ENCODE measurements at regions not wholly inside any gene's neighbourhood (a gene's known extent, or its start where the extent isn't known, plus 50 kb on each side); places are given as distances from the start of the nearest gene placed in this dataset.
"Not testable (repeated sequence)": the region's sequence is repeated elsewhere in the genome, so short reads cannot be mapped to it uniquely, and the experiment has no call there.

DNA sequence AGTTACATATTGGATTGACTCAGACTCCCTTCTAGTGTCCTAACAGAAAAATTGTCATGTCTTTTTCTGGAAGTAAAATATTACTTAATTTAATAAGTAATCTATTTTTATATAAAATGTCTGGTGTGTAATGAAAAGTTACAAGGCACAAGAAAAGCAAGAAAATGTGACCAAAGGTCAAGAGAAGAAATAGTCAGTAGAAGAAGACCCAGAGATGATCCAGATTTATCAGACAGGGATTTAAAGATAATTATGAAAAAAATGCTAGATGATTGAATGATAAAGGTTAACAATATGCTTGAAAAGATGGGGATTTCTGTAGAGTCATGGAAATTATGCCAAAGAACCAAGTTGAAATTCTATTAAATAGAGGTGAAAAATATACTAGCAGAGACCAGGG is 87.8 kb downstream of the SYT15B start:
- H3K4me1 ChIP-seq (ENCODE audit: control insufficient read depth in 1 of 2, insufficient read depth in 2 of 2, low read depth in 1 of 2, low read length in 1 of 2); POLR2A ChIA-PET; H3K9me2 ChIP-seq; CTCF ChIA-PET; H2AFZ ChIP-seq (ENCODE audit: low read depth); H3K79me2 ChIP-seq (ENCODE audit: insufficient read depth); H3K4me2 ChIP-seq; H3K4me3 ChIP-seq (ENCODE audit: low read depth in 2 of 2, low read length in 1 of 2); H3K27ac ChIP-seq (ENCODE audit: low read depth in 2 of 2, low read length in 1 of 2); H4K20me1 ChIP-seq (ENCODE audit: insufficient read depth); H3K9ac ChIP-seq; DNase-seq; H3K9me3 ChIP-seq; H3K36me3 ChIP-seq (replicated peaks in 1 of 2; ENCODE audit: control insufficient read depth in 1 of 2, insufficient read depth in 2 of 2, low read length in 1 of 2); H3K27me3 ChIP-seq (ENCODE audit: insufficient read depth); H3F3A ChIP-seq (replicated peaks; ENCODE audit: insufficient read depth): not testable (repeated sequence)

- H3K27me3 ChIP-seq (ENCODE audit: insufficient read depth); H3K4me3 ChIP-seq (ENCODE audit: low read depth in 2 of 2, low read length in 1 of 2); H3K9me3 ChIP-seq; H3K4me1 ChIP-seq (ENCODE audit: control insufficient read depth in 1 of 2, insufficient read depth in 2 of 2, low read depth in 1 of 2, low read length in 1 of 2); H4K20me1 ChIP-seq (ENCODE audit: insufficient read depth); H3K9me2 ChIP-seq; H3K9ac ChIP-seq; H2AFZ ChIP-seq (ENCODE audit: low read depth); POLR2A ChIA-PET; H3K79me2 ChIP-seq (ENCODE audit: insufficient read depth); H3F3A ChIP-seq (replicated peaks; ENCODE audit: insufficient read depth); H3K4me2 ChIP-seq; CTCF ChIA-PET; H3K36me3 ChIP-seq (replicated peaks in 1 of 2; ENCODE audit: control insufficient read depth in 1 of 2, insufficient read depth in 2 of 2, low read length in 1 of 2); H3K27ac ChIP-seq (ENCODE audit: low read depth in 2 of 2, low read length in 1 of 2); DNase-seq: not testable (repeated sequence)
- WGBS (ENCODE audit: low lambda C conversion rate), result no CpG with 5 or more reads among the region's 1 CpG
Observed at GRCh38 chr10:47673128-47673527, 90.3 kb downstream of the SYT15B start.

- H3K9me3 ChIP-seq; H3F3A ChIP-seq (replicated peaks; ENCODE audit: insufficient read depth); H3K4me1 ChIP-seq (ENCODE audit: control insufficient read depth in 1 of 2, insufficient read depth in 2 of 2, low read depth in 1 of 2, low read length in 1 of 2); H3K27me3 ChIP-seq (ENCODE audit: insufficient read depth); H4K20me1 ChIP-seq (ENCODE audit: insufficient read depth); CTCF ChIA-PET; H3K36me3 ChIP-seq (replicated peaks in 1 of 2; ENCODE audit: control insufficient read depth in 1 of 2, insufficient read depth in 2 of 2, low read length in 1 of 2); H3K27ac ChIP-seq (ENCODE audit: low read depth in 2 of 2, low read length in 1 of 2); H3K9me2 ChIP-seq; H3K79me2 ChIP-seq (ENCODE audit: insufficient read depth); DNase-seq; H3K4me2 ChIP-seq; H2AFZ ChIP-seq (ENCODE audit: low read depth); H3K9ac ChIP-seq; POLR2A ChIA-PET; H3K4me3 ChIP-seq (ENCODE audit: low read depth in 2 of 2, low read length in 1 of 2): not testable (repeated sequence)
- WGBS (ENCODE audit: low lambda C conversion rate), result 63% methylated on average over 2 of the region's 2 CpGs
Observed at GRCh38 chr10:47670857-47671256, 92.5 kb downstream of the SYT15B start.

DNA sequence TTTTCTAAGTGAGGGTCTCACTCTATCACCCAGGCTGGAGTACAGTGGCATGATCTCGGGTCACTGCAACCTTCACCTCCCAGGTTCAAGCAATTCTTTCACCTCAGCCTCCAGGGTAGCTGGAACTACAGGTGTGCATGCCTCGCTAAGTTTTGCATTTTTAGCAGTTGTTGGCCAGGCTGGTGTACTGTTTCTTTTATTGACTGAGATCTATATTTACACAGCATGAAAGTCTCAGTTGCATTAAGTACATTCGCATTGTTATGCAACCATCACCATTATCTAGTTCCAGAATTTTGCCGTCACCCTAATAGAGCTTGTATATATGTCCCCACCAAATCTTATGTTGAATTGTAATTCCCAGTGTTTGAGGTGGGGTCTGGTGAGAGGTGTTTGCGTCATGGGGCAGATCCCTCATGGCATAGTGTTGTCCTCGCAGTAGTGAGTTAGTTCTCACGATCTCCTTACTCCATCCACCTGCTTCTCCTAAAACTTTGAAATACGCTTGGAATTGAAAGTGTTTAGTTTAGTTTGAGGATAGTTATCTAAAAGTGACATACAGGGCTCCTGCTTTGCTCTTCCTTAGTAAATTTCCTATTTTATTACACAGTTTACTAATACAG is 101.3 kb downstream of the SYT15B start:
- H2AFZ ChIP-seq (ENCODE audit: low read depth); H3K9ac ChIP-seq; H3K9me2 ChIP-seq; H3K79me2 ChIP-seq (ENCODE audit: insufficient read depth); H3K4me1 ChIP-seq (ENCODE audit: control insufficient read depth in 1 of 2, insufficient read depth in 2 of 2, low read depth in 1 of 2, low read length in 1 of 2); H3K4me3 ChIP-seq (ENCODE audit: low read depth in 2 of 2, low read length in 1 of 2); H3F3A ChIP-seq (replicated peaks; ENCODE audit: insufficient read depth); CTCF ChIA-PET; DNase-seq; POLR2A ChIA-PET; H3K9me3 ChIP-seq; H3K27ac ChIP-seq (ENCODE audit: low read depth in 2 of 2, low read length in 1 of 2); H3K36me3 ChIP-seq (replicated peaks in 1 of 2; ENCODE audit: control insufficient read depth in 1 of 2, insufficient read depth in 2 of 2, low read length in 1 of 2); H3K4me2 ChIP-seq; H3K27me3 ChIP-seq (ENCODE audit: insufficient read depth); H4K20me1 ChIP-seq (ENCODE audit: insufficient read depth): not testable (repeated sequence)
- WGBS (ENCODE audit: low lambda C conversion rate), result 43% methylated on average over 4 of the region's 8 CpGs

GRCh38 chr10:47656732-47657131 is 106.7 kb downstream of the SYT15B start:
- H3K4me2 ChIP-seq; H3K9me2 ChIP-seq; H3K9me3 ChIP-seq; H3K4me1 ChIP-seq (ENCODE audit: control insufficient read depth in 1 of 2, insufficient read depth in 2 of 2, low read depth in 1 of 2, low read length in 1 of 2); H3K27me3 ChIP-seq (ENCODE audit: insufficient read depth); H3K79me2 ChIP-seq (ENCODE audit: insufficient read depth); CTCF ChIA-PET; H3K4me3 ChIP-seq (ENCODE audit: low read depth in 2 of 2, low read length in 1 of 2); H3K9ac ChIP-seq; H4K20me1 ChIP-seq (ENCODE audit: insufficient read depth); H3K27ac ChIP-seq (ENCODE audit: low read depth in 2 of 2, low read length in 1 of 2); H2AFZ ChIP-seq (ENCODE audit: low read depth); POLR2A ChIA-PET; H3F3A ChIP-seq (replicated peaks; ENCODE audit: insufficient read depth); DNase-seq; H3K36me3 ChIP-seq (replicated peaks in 1 of 2; ENCODE audit: control insufficient read depth in 1 of 2, insufficient read depth in 2 of 2, low read length in 1 of 2): not testable (repeated sequence)
- WGBS (ENCODE audit: low lambda C conversion rate), result 57% methylated on average over 1 of the region's 2 CpGs

GRCh38 chr10:47654161-47654560 is 109.2 kb downstream of the SYT15B start:
- H2AFZ ChIP-seq (ENCODE audit: low read depth); H3F3A ChIP-seq (replicated peaks; ENCODE audit: insufficient read depth); H3K4me2 ChIP-seq; H3K9me3 ChIP-seq; H3K4me3 ChIP-seq (ENCODE audit: low read depth in 2 of 2, low read length in 1 of 2); H3K27ac ChIP-seq (ENCODE audit: low read depth in 2 of 2, low read length in 1 of 2); H3K79me2 ChIP-seq (ENCODE audit: insufficient read depth); H3K36me3 ChIP-seq (replicated peaks in 1 of 2; ENCODE audit: control insufficient read depth in 1 of 2, insufficient read depth in 2 of 2, low read length in 1 of 2); CTCF ChIA-PET; H3K9me2 ChIP-seq; H4K20me1 ChIP-seq (ENCODE audit: insufficient read depth); H3K9ac ChIP-seq; H3K4me1 ChIP-seq (ENCODE audit: control insufficient read depth in 1 of 2, insufficient read depth in 2 of 2, low read depth in 1 of 2, low read length in 1 of 2); POLR2A ChIA-PET; DNase-seq; H3K27me3 ChIP-seq (ENCODE audit: insufficient read depth): not testable (repeated sequence)
- 43% methylated on average over 4 of the region's 4 CpGs for WGBS (ENCODE audit: low lambda C conversion rate)

DNA sequence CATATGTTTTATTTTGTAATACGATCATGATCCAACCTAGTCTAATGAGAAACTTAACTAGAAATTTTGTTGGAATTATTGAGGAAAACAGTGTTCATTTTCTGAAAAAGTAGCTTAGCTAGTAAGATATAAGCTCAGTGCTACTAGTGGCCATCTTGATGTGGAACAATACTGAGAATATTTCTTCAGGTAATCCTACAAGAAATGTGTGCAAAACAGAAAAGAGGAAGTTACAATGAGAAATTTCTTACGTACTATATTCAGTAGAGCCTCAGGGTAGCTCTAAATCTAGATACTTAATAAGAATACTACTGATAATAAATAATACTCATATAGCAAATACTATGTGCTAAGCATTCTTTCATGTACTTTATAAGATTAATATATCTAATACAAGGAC is 114.8 kb downstream of the SYT15B start:
- H4K20me1 ChIP-seq (ENCODE audit: insufficient read depth); H3F3A ChIP-seq (replicated peaks; ENCODE audit: insufficient read depth); DNase-seq; H3K9me2 ChIP-seq; H3K36me3 ChIP-seq (replicated peaks in 1 of 2; ENCODE audit: control insufficient read depth in 1 of 2, insufficient read depth in 2 of 2, low read length in 1 of 2); H3K9ac ChIP-seq; H3K4me2 ChIP-seq; POLR2A ChIA-PET; H2AFZ ChIP-seq (ENCODE audit: low read depth); CTCF ChIA-PET; H3K79me2 ChIP-seq (ENCODE audit: insufficient read depth); H3K27me3 ChIP-seq (ENCODE audit: insufficient read depth); H3K27ac ChIP-seq (ENCODE audit: low read depth in 2 of 2, low read length in 1 of 2); H3K4me1 ChIP-seq (ENCODE audit: control insufficient read depth in 1 of 2, insufficient read depth in 2 of 2, low read depth in 1 of 2, low read length in 1 of 2); H3K4me3 ChIP-seq (ENCODE audit: low read depth in 2 of 2, low read length in 1 of 2); H3K9me3 ChIP-seq: not testable (repeated sequence)
- 13% methylated on average over 1 of the region's 2 CpGs for WGBS (ENCODE audit: low lambda C conversion rate)

All from SK-N-SH (cell line).